CD4-positive, alpha-beta T cell (primary cell): ENCODE measurements at regions not wholly inside any gene's neighbourhood (a gene's known extent, or its start where the extent isn't known, plus 50 kb on each side); places are given as distances from the start of the nearest gene placed in this dataset.

Experiments
- ATAC-seq: fragments of 200-7000 bp; cut with Tn5 transposase; one replicate; pipeline ENCODE4 v1.10.0; 2022; ENCODE audit warnings: mild to moderate bottlenecking; ENCODE audit not compliant: poor library complexity
- CTCF ChIA-PET: fragments of 350-600 bp; sonication (Branson Sonifier 250); formaldehyde crosslinking; loops from one replicate; lab custom pipeline; 2021; ENCODE audit warnings: antibody characterized with exemption, inconsistent platforms; lab: Charles Lee
- POLR2A ChIA-PET: fragments of 350-600 bp; sonication (Branson Sonifier 250); formaldehyde crosslinking; loops from one replicate; lab custom pipeline; 2021; ENCODE audit warnings: antibody characterized with exemption, inconsistent platforms; lab: Charles Lee
- DNase-seq, 14 experiments: peaks; one replicate each; pipeline ENCODE4 v3.0.0-alpha.2; 2013 to 2020; ENCODE audit warnings: mixed read lengths in 2 of 14
- H3K27ac ChIP-seq, 2 donors: one replicate each; pipeline versions ENCODE4 v1.5.1 to v1.7.0; 2013; ENCODE audit warnings: low read length in 2 of 2, low read depth in 1 of 2, mild to moderate bottlenecking in 1 of 2
- H3K27me3 ChIP-seq, 2 experiments: 1 replicate in 1 of 2; 2 replicates in 1 of 2; pipeline versions ENCODE4 v1.6.1 to v1.7.0; 2013; ENCODE audit warnings: low read length in 2 of 2, control low read depth in 1 of 2, mild to moderate bottlenecking in 1 of 2, moderate library complexity in 1 of 2; ENCODE audit not compliant: insufficient read depth in 2 of 2, control insufficient read depth in 1 of 2
- H3K36me3 ChIP-seq: one replicate; pipeline ENCODE4 v1.6.1; 2013; ENCODE audit warnings: low read length, control low read depth; ENCODE audit not compliant: insufficient read depth
- H3K4me1 ChIP-seq: one replicate; pipeline ENCODE4 v1.6.1; 2013; ENCODE audit warnings: low read length, control low read depth; ENCODE audit not compliant: insufficient read depth
- H3K4me3 ChIP-seq: one replicate; pipeline ENCODE4 v1.5.1; 2013; ENCODE audit warnings: mild to moderate bottlenecking, low read length, moderate library complexity
- H3K9me3 ChIP-seq, 2 experiments: 1 replicate in 1 of 2; 2 replicates in 1 of 2; pipeline versions ENCODE4 v1.6.1 to v1.7.0; 2013; ENCODE audit warnings: low read length in 2 of 2, mild to moderate bottlenecking in 2 of 2, control low read depth in 1 of 2, moderate library complexity in 1 of 2; ENCODE audit not compliant: control insufficient read depth in 1 of 2, insufficient read depth in 1 of 2
- H3K27ac Mint-ChIP-seq: one replicate; pipeline ENCODE4 v1.8.0; 2020; ENCODE audit warnings: mixed read lengths
- H3K27me3 Mint-ChIP-seq: one replicate; pipeline ENCODE4 v1.8.0; 2021; ENCODE audit warnings: mixed read lengths
- H3K36me3 Mint-ChIP-seq: one replicate; pipeline ENCODE4 v1.8.0; 2021; ENCODE audit warnings: low read depth, mixed read lengths
- H3K4me1 Mint-ChIP-seq: one replicate; pipeline ENCODE4 v1.8.0; 2021; ENCODE audit warnings: low read depth, mixed read lengths
- H3K4me3 Mint-ChIP-seq: one replicate; pipeline ENCODE4 v1.8.0; 2020; ENCODE audit warnings: mild to moderate bottlenecking, mixed read lengths
- H3K9me3 Mint-ChIP-seq: one replicate; pipeline ENCODE4 v1.8.0; 2020; ENCODE audit warnings: mixed read lengths
- CTCF ChIP-seq: fragments of 200-600 bp; IDR thresholded peaks from one replicate; pipeline ENCODE4 v1.8.0; 2022; ENCODE audit warnings: antibody characterized with exemption, mild to moderate bottlenecking
- intact Hi-C, 2 experiments: fragments of 100-400 bp; cut with DNase I in 1 of 2; cut with micrococcal nuclease in 1 of 2; formaldehyde crosslinking; loops; one replicate each; pipeline versions ENCODE4 v1.15.1 to v1.9.0; 2023 to 2025; cut with DNase I, micrococcal nuclease

GRCh38 chr13:71117920-71118319 is 749.1 kb downstream of the DACH1 start:
- H3K27ac Mint-ChIP-seq, result no peak overlapping the region
- no peaks in the 10 kb centered on the region for H3K27me3 ChIP-seq

GRCh38 chr13:71115301-71115700 is 751.7 kb downstream of the DACH1 start:
- POLR2A ChIA-PET, result no interaction called here
- Mint-ChIP-seq H3K9me3 (peaks cover 2% of the 10 kb centered on the region), H3K36me3 (no peaks in the 10 kb centered on the region), H3K27me3 (no peaks in the 10 kb centered on the region), H3K27ac (no peak overlapping the region), H3K4me3 (no peak overlapping the region), H3K4me1 (no peaks in the 10 kb centered on the region)
- CTCF ChIA-PET, result no interaction called here
- no peak overlapping the region for H3K4me3 ChIP-seq
- no peak overlapping the region for H3K27ac ChIP-seq
- no peaks in the 10 kb centered on the region for H3K4me1 ChIP-seq
- H3K36me3 ChIP-seq, result no peaks in the 10 kb centered on the region
- ATAC-seq, result no peak
- no peaks in the 10 kb centered on the region for H3K27me3 ChIP-seq
- DNase-seq, result no peak
- intact Hi-C loops, result no loop called here
- H3K9me3 ChIP-seq, result no peaks in the 10 kb centered on the region
- TF ChIP-seq CTCF, result no peak

More at GRCh38 chr13:71117920-71118319, 749.1 kb downstream of the DACH1 start:
- DNase-seq, result no peak
- intact Hi-C loops, result no loop called here
- ChIA-PET POLR2A (no interaction called here), CTCF (no interaction called here)
- Mint-ChIP-seq H3K27me3 (no peaks in the 10 kb centered on the region), H3K4me1 (no peaks in the 10 kb centered on the region), H3K9me3 (peaks cover 2% of the 10 kb centered on the region), H3K36me3 (no peaks in the 10 kb centered on the region), H3K4me3 (no peak overlapping the region)
- Histone ChIP-seq H3K36me3 (no peaks in the 10 kb centered on the region), H3K9me3 (no peaks in the 10 kb centered on the region), H3K4me3 (no peak overlapping the region), H3K4me1 (no peaks in the 10 kb centered on the region), H3K27ac (no peak overlapping the region)
- no peak for TF ChIP-seq CTCF
- no peak for ATAC-seq

- no peaks in the 10 kb centered on the region for H3K9me3 ChIP-seq
- no peak for ATAC-seq
- H3K36me3 ChIP-seq, result no peaks in the 10 kb centered on the region
- no peak for TF ChIP-seq CTCF
- Mint-ChIP-seq H3K9me3 (peaks cover 2% of the 10 kb centered on the region), H3K27ac (no peak overlapping the region), H3K36me3 (no peaks in the 10 kb centered on the region), H3K4me3 (no peak overlapping the region), H3K4me1 (no peaks in the 10 kb centered on the region), H3K27me3 (no peaks in the 10 kb centered on the region)
- POLR2A ChIA-PET, result no interaction called here
- H3K27ac ChIP-seq, result no peak overlapping the region
- intact Hi-C loops, result no loop called here
- no peak for DNase-seq
- no peak overlapping the region for H3K4me3 ChIP-seq
- CTCF ChIA-PET, result no interaction called here
- H3K27me3 ChIP-seq, result no peaks in the 10 kb centered on the region
- no peaks in the 10 kb centered on the region for H3K4me1 ChIP-seq
Measured at GRCh38 chr13:71096421-71096820, 770.6 kb downstream of the DACH1 start.
